ENCODE measurements at regions not wholly inside any gene's neighbourhood (a gene's known extent, or its start where the extent isn't known, plus 50 kb on each side); places are given as distances from the start of the nearest gene placed in this dataset.
A peak's percentile ranks its signal among the peaks of the same experiment; 100 is the strongest.
"Not testable (repeated sequence)": the region's sequence is repeated elsewhere in the genome, so short reads cannot be mapped to it uniquely, and the experiment has no call there.

GRCh38 chr2:118375907-118376485, 287.7 kb downstream of the INSIG2 start:
- Histone ChIP-seq H3K9me3 (no peaks in the 10 kb centered on the region), H3K4me1 (no peaks in the 10 kb centered on the region), H3K36me3 (no peaks in the 10 kb centered on the region), H3K27ac (no peak overlapping the region), H3K27me3 (peaks cover 0 to 5% (median 0%) of the 10 kb centered on the region in 4 donors), H3K4me3 (no peak overlapping the region)
- intact Hi-C loops (cut with DNase I) = no loop called here
- no peak for TF ChIP-seq CTCF (IDR thresholded peaks at IDR 0.05)
- no peak for TF ChIP-seq POLR2A (IDR thresholded peaks at IDR 0.05)
- no peak for DNase-seq
- 60 to 81% methylated on average over 10 of the region's 10 CpGs for WGBS, 2 donors

- H3K36me3 ChIP-seq = no peaks in the 10 kb centered on the region
- intact Hi-C loops (cut with DNase I) = no loop called here
- H3K4me3 ChIP-seq = no peak overlapping the region
- H3K9me3 ChIP-seq = no peaks in the 10 kb centered on the region
- DNase-seq = no peak
- H3K27me3 ChIP-seq = peaks cover 0 to 5% (median 0%) of the 10 kb centered on the region in 4 donors
- H3K4me1 ChIP-seq = no peaks in the 10 kb centered on the region
- H3K27ac ChIP-seq = no peak overlapping the region
- TF ChIP-seq POLR2A (IDR thresholded peaks at IDR 0.05) (no peak), CTCF (IDR thresholded peaks at IDR 0.05) (no peak)
- WGBS, 2 donors = 54 to 56% methylated on average over 4 of the region's 4 CpGs
These were observed 286.9 kb downstream of the INSIG2 start for GRCh38 chr2:118374974-118375755.

GRCh38 chr2:118372886-118373830, 284.9 kb downstream of the INSIG2 start:
- 68 to 72% methylated on average over 6 of the region's 6 CpGs for WGBS, 2 donors
- no peaks in the 10 kb centered on the region for H3K4me1 ChIP-seq
- intact Hi-C loops (cut with DNase I) = no loop called here
- peaks cover 0 to 5% (median 0%) of the 10 kb centered on the region in 4 donors for H3K27me3 ChIP-seq
- no peak for DNase-seq
- no peaks in the 10 kb centered on the region for H3K9me3 ChIP-seq
- H3K27ac ChIP-seq = no peak overlapping the region
- no peak overlapping the region for H3K4me3 ChIP-seq
- TF ChIP-seq CTCF (IDR thresholded peaks at IDR 0.05) = no peak
- no peak for TF ChIP-seq POLR2A (IDR thresholded peaks at IDR 0.05)
- no peaks in the 10 kb centered on the region for H3K36me3 ChIP-seq

GRCh38 chr2:118371515-118371914, 283.2 kb downstream of the INSIG2 start:
- no peaks in the 10 kb centered on the region for H3K9me3 ChIP-seq
- WGBS, 2 donors = 22 to 26% methylated on average over 5 to 6 of the region's 6 CpGs
- no peak overlapping the region for H3K27ac ChIP-seq
- H3K36me3 ChIP-seq = no peaks in the 10 kb centered on the region
- H3K4me3 ChIP-seq = no peak overlapping the region
- H3K4me1 ChIP-seq = no peaks in the 10 kb centered on the region
- H3K27me3 ChIP-seq = no peaks in the 10 kb centered on the region
- intact Hi-C loops (cut with DNase I) = no loop called here
- TF ChIP-seq CTCF (IDR thresholded peaks at IDR 0.05) = peak in 3 of 6 experiments; percentile 8 to 63 (median 35)
- no peak for TF ChIP-seq POLR2A (IDR thresholded peaks at IDR 0.05)
- no peak for DNase-seq

- H3K9me3 ChIP-seq; intact Hi-C loops (cut with DNase I); H3K4me3 ChIP-seq; H3K27me3 ChIP-seq; H3K36me3 ChIP-seq; H3K4me1 ChIP-seq; H3K27ac ChIP-seq; DNase-seq: not testable (repeated sequence)
- 46 to 59% methylated on average over 5 to 7 of the region's 7 CpGs for WGBS, 2 donors
These were observed 281.2 kb downstream of the INSIG2 start for GRCh38 chr2:118369521-118369920.

Measured in esophagus squamous epithelium (tissue), 5 donors.